HK-2 (cell line): ENCODE measurements at regions not wholly inside any gene's neighbourhood (a gene's known extent, or its start where the extent isn't known, plus 50 kb on each side); places are given as distances from the start of the nearest gene placed in this dataset.
"Not testable (repeated sequence)": the region's sequence is repeated elsewhere in the genome, so short reads cannot be mapped to it uniquely, and the experiment has no call there.

ENCODE experiments used
- DNase-seq: peaks from one replicate; pipeline ENCODE4 v3.0.0-alpha.2; 2018; ENCODE audit not compliant: unreplicated experiment

- not testable (repeated sequence) for DNase-seq
Measured at GRCh38 chr5:91446880-91447279, 63.8 kb upstream of the ARRDC3 start.

- DNase-seq: no peak
Measured at GRCh38 chr5:91443761-91444467, 60.8 kb upstream of the ARRDC3 start.

DNA sequence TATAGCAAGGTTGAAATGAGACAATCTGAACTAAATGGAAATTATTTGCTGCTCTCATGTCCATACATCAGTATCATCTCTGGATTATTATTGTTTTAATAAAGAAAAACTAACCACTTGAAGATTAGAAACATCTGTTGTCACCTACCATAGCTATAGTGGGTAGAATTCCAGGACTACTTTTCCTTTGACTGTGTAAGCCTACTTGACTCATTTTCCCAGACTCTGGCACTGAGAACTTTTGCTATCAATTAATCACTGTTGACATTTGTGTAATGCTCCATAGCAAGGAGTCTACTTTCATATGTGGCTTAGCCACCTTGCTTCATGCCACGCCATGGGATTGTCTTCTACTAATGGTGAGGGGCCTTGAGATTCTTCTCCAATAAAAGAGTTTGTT lies 59.9 kb upstream of the ARRDC3 start:
- DNase-seq: no peak

GRCh38 chr5:91441082-91441481 lies 58.0 kb upstream of the ARRDC3 start:
- no peak for DNase-seq

DNA sequence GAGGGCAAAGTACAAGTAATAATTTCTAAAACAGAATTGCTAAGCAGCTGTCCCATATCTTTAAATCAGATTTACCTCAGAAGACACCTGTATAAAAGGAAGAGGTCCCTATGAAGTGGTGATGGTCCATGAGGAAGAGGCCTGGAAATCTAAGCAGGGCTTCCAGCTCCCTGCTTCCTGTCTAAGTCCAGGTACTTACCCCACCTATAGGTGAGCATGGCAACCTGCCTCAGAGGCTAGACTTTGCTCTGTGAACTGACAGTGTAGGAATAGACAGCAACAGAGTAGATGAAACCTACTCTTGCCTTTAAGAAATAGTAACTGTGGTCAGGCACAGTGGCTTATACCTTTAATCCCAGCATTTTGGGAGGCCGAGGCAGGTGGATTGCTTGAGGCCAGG lies 55.8 kb upstream of the ARRDC3 start:
- no peak for DNase-seq

DNA sequence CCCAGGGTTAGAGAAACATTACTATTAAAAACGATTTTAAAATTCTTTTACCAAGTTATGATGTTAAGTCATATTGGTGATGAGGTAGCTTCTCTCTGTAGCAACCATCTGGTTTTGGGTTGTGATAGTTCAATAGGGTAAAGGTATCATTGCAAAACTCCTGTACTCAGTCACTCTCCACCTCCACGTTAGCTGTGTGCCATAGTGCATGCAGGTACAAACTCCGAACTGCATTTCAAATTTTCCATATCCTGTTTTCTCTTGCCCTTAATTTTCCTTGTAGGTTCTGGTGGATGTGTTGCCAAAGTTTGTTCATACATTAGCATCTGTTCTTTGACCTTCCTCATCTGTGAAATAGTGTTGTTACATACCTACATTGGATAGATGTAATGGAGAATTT lies 53.1 kb upstream of the ARRDC3 start:
- DNase-seq: no peak

DNA sequence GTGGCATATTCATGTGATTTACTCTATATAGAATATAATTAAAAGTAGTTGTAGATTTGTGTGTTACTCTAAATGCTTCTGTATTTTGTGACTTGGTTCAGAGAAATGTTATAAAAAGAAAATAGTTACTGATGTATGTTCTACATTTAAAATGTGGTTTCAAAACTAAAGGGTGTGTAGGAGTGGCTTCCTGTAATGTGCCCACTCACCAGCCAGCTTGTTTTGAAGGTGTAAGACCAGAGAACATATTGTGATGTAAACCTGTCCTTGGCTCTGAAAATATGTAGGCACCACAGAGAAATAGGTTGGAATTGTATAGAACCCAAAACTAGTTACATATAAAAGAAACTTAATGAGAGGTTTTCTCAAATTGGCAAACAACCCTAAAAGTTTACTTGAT lies 51.2 kb upstream of the ARRDC3 start:
- no peak for DNase-seq

GRCh38 chr5:91433861-91434260 lies 50.7 kb upstream of the ARRDC3 start:
- DNase-seq: no peak
